H1 (cell line): ENCODE measurements at regions not wholly inside any gene's neighbourhood (a gene's known extent, or its start where the extent isn't known, plus 50 kb on each side); places are given as distances from the start of the nearest gene placed in this dataset.

Source experiments
- CTCF ChIP-seq, 3 experiments: IDR thresholded peaks; 1 replicate in 2 of 3; 2 replicates in 1 of 3; pipeline versions ENCODE4 v1.5.1 to v1.6.1; 2011; ENCODE audit warnings: low read length in 3 of 3, mild to moderate bottlenecking in 3 of 3, inconsistent platforms in 2 of 3, low read depth in 1 of 3, moderate library complexity in 1 of 3; ENCODE audit not compliant: insufficient read depth in 1 of 3; ENCODE audit errors: control extremely low read depth in 1 of 3
- EZH2 ChIP-seq: fragments of 200-600 bp; sonication (generic); IDR thresholded peaks from 2 replicates; pipeline ENCODE4 v1.7.1; 2012; ENCODE audit warnings: low read depth, mild to moderate bottlenecking, moderate library complexity, low read length, inconsistent platforms; ENCODE audit not compliant: severe bottlenecking
- HDAC2 ChIP-seq, 2 experiments: fragments of 300-600 bp in 1 of 2; sonication (generic) in 1 of 2; IDR thresholded peaks; 2 replicates each; pipeline ENCODE4 v1.6.1; 2011 to 2012; ENCODE audit warnings: low read depth in 2 of 2, low read length in 2 of 2, mild to moderate bottlenecking in 2 of 2, moderate library complexity in 2 of 2, borderline replicate concordance in 1 of 2, inconsistent platforms in 1 of 2
- JUN ChIP-seq: IDR thresholded peaks from 2 replicates; pipeline ENCODE4 v1.6.1; 2011; ENCODE audit warnings: low read depth, mild to moderate bottlenecking, improper control_type of control experiment, low read length
- POLR2A ChIP-seq, 2 experiments: IDR thresholded peaks; 1 replicate in 1 of 2; 2 replicates in 1 of 2; pipeline ENCODE4 v1.6.1; 2011; ENCODE audit warnings: low read depth in 2 of 2, low read length in 2 of 2, mild to moderate bottlenecking in 2 of 2; ENCODE audit errors: control extremely low read depth in 1 of 2
- RXRA ChIP-seq: IDR thresholded peaks from 2 replicates; pipeline ENCODE4 v1.6.1; 2011; ENCODE audit warnings: low read depth, mild to moderate bottlenecking, low read length, moderate library complexity; ENCODE audit not compliant: insufficient read depth
- SP1 ChIP-seq: IDR thresholded peaks from 2 replicates; pipeline ENCODE4 v1.6.1; 2011; ENCODE audit warnings: low read depth, low read length
- SP2 ChIP-seq: IDR thresholded peaks from 2 replicates; pipeline ENCODE4 v1.6.1; 2012; ENCODE audit warnings: mild to moderate bottlenecking, low read length, inconsistent platforms
- SUZ12 ChIP-seq: fragments of 200-600 bp; sonication (generic); IDR thresholded peaks from 2 replicates; pipeline ENCODE4 v1.6.1; 2012; ENCODE audit warnings: mild to moderate bottlenecking, inconsistent platforms, low read length, moderate library complexity, mixed read lengths
- TBP ChIP-seq: IDR thresholded peaks from 2 replicates; pipeline ENCODE4 v1.6.1; 2011; ENCODE audit warnings: low read depth, low read length, improper control_type of control experiment
- ZNF274 ChIP-seq: IDR thresholded peaks from 2 replicates; pipeline ENCODE4 v1.7.0; 2012; ENCODE audit warnings: low read length, borderline replicate concordance; ENCODE audit errors: extremely low read depth

- no peak for TF ChIP-seq CTCF (IDR thresholded peaks at IDR 0.05; ENCODE audit: control extremely low read depth in 1 of 3, insufficient read depth in 1 of 3, low read depth in 1 of 3, low read length in 3 of 3)
- no peak for TF ChIP-seq TBP
- no peak for TF ChIP-seq SP1
- TF ChIP-seq POLR2A (IDR thresholded peaks at IDR 0.05; ENCODE audit: control extremely low read depth in 1 of 2, low read depth in 2 of 2, low read length in 2 of 2) = no peak
- no peak for TF ChIP-seq JUN
- TF ChIP-seq ZNF274 = no peak
- TF ChIP-seq SP2 = no peak
- TF ChIP-seq HDAC2 (IDR thresholded peaks at IDR 0.05; ENCODE audit: borderline replicate concordance in 1 of 2, low read depth in 2 of 2, low read length in 2 of 2) = no peak
- TF ChIP-seq RXRA = no peak
- TF ChIP-seq EZH2 = no peak
- TF ChIP-seq SUZ12 = no peak
Measured at GRCh38 chr6:113513086-113513485, 344.1 kb upstream of the MARCKS start.
